Stimulated activated CD8-positive, alpha-beta memory T cell treated with anti-CD3 and anti-CD28 coated beads, Interleukin-12 subunit alpha, Interleukin-12 subunit beta, amount 100 ng/mL, for 1 hour (primary cell): ENCODE measurements at regions not wholly inside any gene's neighbourhood (a gene's known extent, or its start where the extent isn't known, plus 50 kb on each side); places are given as distances from the start of the nearest gene placed in this dataset.
"Not testable (repeated sequence)": the region's sequence is repeated elsewhere in the genome, so short reads cannot be mapped to it uniquely, and the experiment has no call there.

Experiments used
- DNase-seq: peaks from one replicate; pipeline ENCODE4 v3.0.0-alpha.2; 2020; ENCODE audit warnings: low read depth

- DNase-seq: no peak
Observed at GRCh38 chr3:198096015-198096414, 136.0 kb downstream of the LMLN start.

- no peak for DNase-seq
Observed at GRCh38 chr3:198097048-198097447, 137.0 kb downstream of the LMLN start.

DNA sequence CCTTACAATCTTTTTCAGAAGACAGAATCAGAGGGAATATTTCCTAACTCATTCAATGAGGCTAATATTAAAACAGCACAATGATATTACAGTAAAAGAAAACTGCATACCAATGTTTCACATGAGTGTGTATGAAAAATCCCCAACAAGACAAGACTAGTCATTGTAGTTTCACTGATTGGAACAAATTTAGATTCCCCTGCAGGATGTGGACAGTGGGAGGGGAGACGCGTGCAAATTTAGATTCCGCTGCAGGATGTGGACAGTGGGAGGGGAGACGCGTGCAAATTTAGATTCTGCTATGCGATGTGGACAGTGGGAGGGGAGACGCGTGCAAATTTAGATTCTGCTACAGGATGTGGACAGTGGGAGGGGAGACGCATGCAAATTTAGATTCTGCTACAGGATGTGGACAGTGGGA, 138.7 kb downstream of the LMLN start:
- not testable (repeated sequence) for DNase-seq

DNA sequence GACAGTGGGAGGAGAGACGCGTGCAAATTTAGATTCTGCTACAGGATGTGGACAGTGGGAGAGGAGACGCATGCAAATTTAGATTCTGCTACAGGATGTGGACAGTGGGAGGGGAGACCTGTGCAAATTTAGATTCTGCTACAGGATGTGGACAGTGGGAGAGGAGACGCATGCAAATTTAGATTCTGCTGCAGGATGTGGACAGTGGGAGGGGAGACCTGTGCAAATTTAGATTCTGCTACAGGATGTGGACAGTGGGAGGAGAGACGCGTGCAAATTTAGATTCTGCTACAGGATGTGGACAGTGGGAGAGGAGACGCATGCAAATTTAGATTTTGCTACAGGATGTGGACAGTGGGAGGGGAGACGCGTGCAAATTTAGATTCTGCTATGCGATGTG, 143.1 kb downstream of the LMLN start:
- DNase-seq: not testable (repeated sequence)

DNA sequence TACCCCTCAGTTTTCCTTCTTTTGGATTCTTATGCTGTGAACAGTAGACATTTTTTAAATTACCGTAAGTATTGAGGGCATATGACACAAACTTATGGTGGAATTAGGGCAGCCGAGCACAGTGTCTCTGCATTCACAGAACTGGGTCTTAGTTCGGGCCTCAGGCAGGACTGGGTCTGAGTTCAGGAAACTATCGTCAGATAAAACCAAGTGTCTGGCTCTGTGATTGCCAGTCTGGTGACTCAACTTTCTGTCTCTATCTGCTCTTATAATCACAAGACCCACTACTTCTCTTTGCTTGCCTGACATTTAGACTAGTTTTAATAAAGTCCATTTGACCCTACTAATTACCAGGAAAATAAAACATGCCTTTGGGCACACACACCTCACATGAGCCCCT, 146.2 kb downstream of the LMLN start:
- no peak for DNase-seq

- no peak for DNase-seq
Observed at GRCh38 chr3:198107840-198108734, 148.1 kb downstream of the LMLN start.

DNA sequence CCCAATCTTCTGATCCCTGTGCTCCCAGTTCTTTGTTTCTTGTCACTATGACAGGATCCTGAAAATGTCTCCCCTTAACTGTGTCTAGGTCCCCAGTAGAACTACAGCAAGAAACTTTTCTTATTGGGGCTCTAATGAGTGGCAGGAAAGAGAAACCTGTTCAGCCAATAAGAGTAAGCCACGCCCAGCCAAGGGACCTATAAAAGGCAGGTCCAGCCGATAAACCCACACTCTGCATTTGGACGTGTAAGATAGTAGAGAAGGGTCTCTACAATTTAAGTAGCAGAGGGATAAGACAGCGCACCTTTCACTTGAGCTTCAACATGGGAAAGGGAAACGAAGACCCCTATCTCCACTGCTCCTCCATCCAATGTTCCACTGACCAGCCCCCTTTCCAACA, 149.9 kb downstream of the LMLN start:
- DNase-seq: no peak

GRCh38 chr3:198112031-198112430, 152.0 kb downstream of the LMLN start:
- DNase-seq: no peak

GRCh38 chr3:198113206-198114053, 153.4 kb downstream of the LMLN start:
- DNase-seq: no peak

- DNase-seq: not testable (repeated sequence)
Observed at GRCh38 chr3:198114516-198114915, 154.5 kb downstream of the LMLN start.

GRCh38 chr3:198122184-198122583, 162.2 kb downstream of the LMLN start:
- DNase-seq: not testable (repeated sequence)

DNA sequence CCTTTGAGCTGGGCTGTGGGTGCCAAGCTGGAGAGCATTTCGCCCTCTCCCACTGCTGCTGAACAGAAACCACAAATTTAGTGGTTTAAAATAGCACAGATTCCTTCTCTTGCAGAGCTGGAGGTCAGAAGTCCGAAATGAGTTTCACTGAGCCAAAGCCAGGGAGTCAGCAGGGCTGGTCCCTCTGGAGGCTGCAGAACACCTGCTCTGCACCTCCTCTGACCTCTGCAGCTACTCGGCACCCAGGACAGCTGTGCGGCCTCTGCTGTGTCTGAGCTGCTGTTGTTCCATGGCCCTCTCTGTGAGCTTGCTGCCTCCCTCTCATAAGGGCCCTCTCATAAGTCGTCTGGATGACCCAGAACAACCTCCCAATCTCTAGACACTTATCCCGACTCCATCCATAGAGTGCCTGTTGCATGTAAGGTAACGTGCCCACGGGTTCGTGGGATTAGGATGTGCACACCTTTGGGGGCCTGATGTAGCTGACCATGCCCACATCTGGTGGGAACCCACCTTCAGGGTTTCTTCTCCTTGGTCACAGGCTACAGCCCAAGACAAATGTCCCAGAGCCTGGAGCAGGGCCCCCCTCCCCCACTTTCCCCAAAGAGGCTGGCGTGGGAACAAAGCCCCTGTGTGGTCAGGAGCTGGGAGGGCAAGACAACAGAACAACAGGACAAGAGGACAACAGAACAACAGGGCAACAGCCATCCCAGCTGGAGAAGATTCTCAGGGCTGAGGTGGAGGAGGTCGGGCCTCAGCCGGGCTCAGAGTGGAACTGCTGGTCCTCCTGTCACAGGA, 177.2 kb downstream of the LMLN start:
- DNase-seq: not testable (repeated sequence)

GRCh38 chr3:198138205-198138604, 178.2 kb downstream of the LMLN start:
- not testable (repeated sequence) for DNase-seq

- DNase-seq: not testable (repeated sequence)
Observed at GRCh38 chr3:198139037-198139436, 179.0 kb downstream of the LMLN start.

- DNase-seq: not testable (repeated sequence)
Observed at GRCh38 chr3:198139513-198140167, 179.6 kb downstream of the LMLN start.

DNA sequence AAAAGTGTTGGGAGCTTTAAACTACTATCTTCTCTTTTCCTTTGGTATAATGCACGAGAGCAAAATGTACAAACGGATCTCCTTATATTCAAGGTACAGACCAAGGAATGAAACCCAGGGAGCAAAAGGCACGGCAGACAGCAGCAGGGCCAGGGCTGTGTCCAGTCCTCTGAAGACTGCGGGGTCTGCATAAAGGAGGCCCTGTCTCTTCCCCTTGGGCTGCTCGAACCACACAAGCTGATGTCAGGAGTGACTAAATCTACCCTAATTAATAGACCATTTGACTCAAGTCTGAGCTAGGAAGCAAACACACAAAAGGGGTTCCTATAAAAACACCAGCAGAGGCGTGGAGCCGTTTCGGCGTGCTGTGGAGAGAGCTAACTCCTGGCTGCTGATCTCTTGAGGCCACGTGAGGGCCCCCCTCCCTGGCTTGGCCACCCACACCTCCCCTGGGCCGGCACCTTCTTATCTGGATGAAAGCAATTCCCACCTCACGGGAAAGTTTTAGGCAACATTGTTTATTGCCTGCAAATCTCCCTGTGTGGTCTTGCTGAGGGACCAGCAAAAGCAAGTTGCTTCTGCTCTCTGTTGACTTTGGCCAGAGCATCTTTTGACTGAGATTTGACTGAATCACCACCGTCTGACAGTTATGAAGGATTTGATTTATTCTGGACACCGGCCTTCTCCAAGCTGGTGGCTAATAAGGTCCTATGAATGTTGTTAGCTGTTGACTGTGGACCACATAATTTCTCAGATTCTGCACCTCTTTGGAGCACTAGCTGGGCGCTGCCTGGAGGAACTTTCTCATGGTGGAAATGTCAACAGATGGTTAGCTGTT, 183.5 kb downstream of the LMLN start:
- DNase-seq: not testable (repeated sequence)

GRCh38 chr3:198145231-198145784, 185.3 kb downstream of the LMLN start:
- not testable (repeated sequence) for DNase-seq

- not testable (repeated sequence) for DNase-seq
Observed at GRCh38 chr3:198146070-198146469, 186.1 kb downstream of the LMLN start.

GRCh38 chr3:198146559-198147164, 186.6 kb downstream of the LMLN start:
- DNase-seq: not testable (repeated sequence)

DNA sequence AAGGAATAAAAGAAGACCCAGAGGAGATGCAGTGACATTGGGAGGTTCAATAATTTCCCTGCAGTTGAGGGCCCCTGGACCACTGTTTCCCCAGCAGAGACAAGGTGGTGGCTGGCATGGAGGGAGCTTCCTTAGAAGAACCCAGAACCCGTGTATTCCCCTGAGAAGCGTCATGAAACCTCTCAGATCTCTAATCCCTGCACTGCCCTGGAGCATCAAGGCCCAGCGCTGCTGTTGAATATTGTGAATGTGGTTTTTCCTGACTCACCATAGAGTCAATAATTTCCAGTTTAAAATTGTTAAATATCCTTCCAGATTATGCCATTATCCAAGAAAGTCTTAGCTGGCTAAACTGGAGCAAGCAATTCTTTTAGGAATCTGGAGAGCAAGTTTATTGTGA, 187.2 kb downstream of the LMLN start:
- DNase-seq: not testable (repeated sequence)
